ENCODE measurements at regions not wholly inside any gene's neighbourhood (a gene's known extent, or its start where the extent isn't known, plus 50 kb on each side); places are given as distances from the start of the nearest gene placed in this dataset.

DNA sequence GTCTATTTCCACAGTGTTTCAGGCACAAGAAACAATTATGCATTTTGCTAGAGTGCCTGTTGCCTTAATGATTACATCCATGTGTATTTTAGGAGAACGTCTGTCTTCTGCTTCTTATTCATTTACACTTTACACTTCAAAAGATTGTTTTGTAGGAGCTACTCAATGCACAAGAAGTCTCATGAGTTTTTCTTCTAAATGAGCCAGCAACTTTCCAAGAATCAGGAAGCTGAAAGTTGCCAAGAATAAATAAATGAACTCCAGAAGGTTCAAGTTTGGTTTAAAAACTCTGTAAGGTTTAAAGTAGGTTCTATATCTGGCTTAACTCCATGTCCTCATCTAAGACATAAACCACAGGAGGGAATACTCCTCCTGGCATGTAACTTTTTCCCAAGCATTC, 103.8 kb upstream of the ADPGK start:
- TF ChIP-seq EZH2 (IDR thresholded peaks at IDR 0.05; ENCODE audit: borderline replicate concordance, insufficient read depth, low read depth, low read length, poor library complexity, severe bottlenecking): no peak
- TF ChIP-seq, protein P1, sequence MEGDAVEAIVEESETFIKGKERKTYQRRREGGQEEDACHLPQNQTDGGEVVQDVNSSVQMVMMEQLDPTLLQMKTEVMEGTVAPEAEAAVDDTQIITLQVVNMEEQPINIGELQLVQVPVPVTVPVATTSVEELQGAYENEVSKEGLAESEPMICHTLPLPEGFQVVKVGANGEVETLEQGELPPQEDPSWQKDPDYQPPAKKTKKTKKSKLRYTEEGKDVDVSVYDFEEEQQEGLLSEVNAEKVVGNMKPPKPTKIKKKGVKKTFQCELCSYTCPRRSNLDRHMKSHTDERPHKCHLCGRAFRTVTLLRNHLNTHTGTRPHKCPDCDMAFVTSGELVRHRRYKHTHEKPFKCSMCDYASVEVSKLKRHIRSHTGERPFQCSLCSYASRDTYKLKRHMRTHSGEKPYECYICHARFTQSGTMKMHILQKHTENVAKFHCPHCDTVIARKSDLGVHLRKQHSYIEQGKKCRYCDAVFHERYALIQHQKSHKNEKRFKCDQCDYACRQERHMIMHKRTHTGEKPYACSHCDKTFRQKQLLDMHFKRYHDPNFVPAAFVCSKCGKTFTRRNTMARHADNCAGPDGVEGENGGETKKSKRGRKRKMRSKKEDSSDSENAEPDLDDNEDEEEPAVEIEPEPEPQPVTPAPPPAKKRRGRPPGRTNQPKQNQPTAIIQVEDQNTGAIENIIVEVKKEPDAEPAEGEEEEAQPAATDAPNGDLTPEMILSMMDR (IDR thresholded peaks at IDR 0.05): no peak

DNA sequence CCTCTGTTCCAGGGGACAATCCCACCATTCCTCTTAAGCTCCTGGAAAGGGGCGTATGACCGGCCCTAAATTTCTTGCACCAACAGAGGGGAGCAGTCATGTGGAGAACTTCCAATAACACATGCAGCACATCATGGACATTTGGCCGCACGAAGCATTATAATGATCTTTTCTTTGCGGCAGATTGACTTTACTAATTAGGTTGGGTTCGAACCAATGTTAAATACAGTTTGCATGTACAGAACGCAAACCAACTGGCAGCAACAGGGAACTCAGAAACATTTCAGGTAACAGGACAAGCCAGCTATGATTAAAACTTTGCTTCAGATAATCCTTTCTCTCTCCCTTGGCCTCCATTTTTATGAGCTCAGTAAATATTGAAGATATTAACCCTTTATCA, 100.8 kb upstream of the ADPGK start:
- no peak for ATAC-seq (ENCODE audit: low read depth)
- WGBS (ENCODE audit: insufficient coverage): 97% methylated on average over 7 of the region's 7 CpGs
- Histone ChIP-seq H3K27ac (ENCODE audit: low read length in 2 of 2) (no peak overlapping the region), H3K36me3 (replicated peaks in 1 of 2; ENCODE audit: control extremely low read depth in 1 of 2, control insufficient read depth in 1 of 2, extremely low read depth in 1 of 2, insufficient read depth in 2 of 2, low read length in 1 of 2) (no peaks in the 10 kb centered on the region), H3K9ac (ENCODE audit: low read length) (no peak overlapping the region), H2AFZ (ENCODE audit: insufficient read depth, low read depth, low read length, poor library complexity, severe bottlenecking) (no peak overlapping the region), H3K4me1 (ENCODE audit: control insufficient read depth in 2 of 2, insufficient read depth in 2 of 2, low read length in 2 of 2) (no peaks in the 10 kb centered on the region), H3K9me3 (ENCODE audit: control extremely low read depth in 1 of 3, control insufficient read depth in 2 of 3, insufficient read depth in 1 of 3, low read length in 2 of 3) (peaks cover 0 to 7% (median 1%) of the 10 kb centered on the region in 3 donors), H3K27me3 (replicated peaks in 1 of 4; ENCODE audit: control extremely low read depth in 1 of 4, control insufficient read depth in 3 of 4, insufficient read depth in 4 of 4, low read length in 3 of 4) (peaks cover 0 to 8% (median 0%) of the 10 kb centered on the region in 4 experiments), H3K4me3 (ENCODE audit: control extremely low read depth in 1 of 5, extremely low read depth in 1 of 5, insufficient read depth in 1 of 5, low read depth in 2 of 5, low read length in 4 of 5) (no peak overlapping the region), H3K4me2 (replicated peaks; ENCODE audit: low read depth, low read length, poor library complexity, severe bottlenecking) (no peak overlapping the region), H4K20me1 (ENCODE audit: control insufficient read depth, insufficient read depth, low read length, poor library complexity, severe bottlenecking) (no peaks in the 10 kb centered on the region), H3K79me2 (ENCODE audit: control insufficient read depth, insufficient read depth, low read length) (no peaks in the 10 kb centered on the region)
- TF ChIP-seq, protein P1 (IDR thresholded peaks at IDR 0.05): no peak
- TF ChIP-seq EZH2 (IDR thresholded peaks at IDR 0.05; ENCODE audit: borderline replicate concordance, insufficient read depth, low read depth, low read length, poor library complexity, severe bottlenecking): no peak
- POLR2A ChIA-PET: no interaction called here
- Mint-ChIP-seq H3K27ac (no peak overlapping the region), H3K9me3 (ENCODE audit: insufficient read depth) (peaks cover 7% of the 10 kb centered on the region), H3K4me1 (no peaks in the 10 kb centered on the region), H3K27me3 (peaks cover 16% of the 10 kb centered on the region), H3K4me3 (no peak overlapping the region)
- intact Hi-C loops (cut with micrococcal nuclease): no loop called here
- DNase-seq: no peak
- CTCF ChIA-PET: no interaction called here

More for the DNA sequence above, 103.8 kb upstream of the ADPGK start:
- ATAC-seq (ENCODE audit: low read depth): no peak
- H3K36me3 ChIP-seq (replicated peaks in 1 of 2; ENCODE audit: control extremely low read depth in 1 of 2, control insufficient read depth in 1 of 2, extremely low read depth in 1 of 2, insufficient read depth in 2 of 2, low read length in 1 of 2): no peaks in the 10 kb centered on the region
- H4K20me1 ChIP-seq (ENCODE audit: control insufficient read depth, insufficient read depth, low read length, poor library complexity, severe bottlenecking): no peaks in the 10 kb centered on the region
- DNase-seq: no peak
- peaks cover 5% of the 10 kb centered on the region for H3K27me3 Mint-ChIP-seq
- no peak overlapping the region for H3K4me3 ChIP-seq (ENCODE audit: control extremely low read depth in 1 of 5, extremely low read depth in 1 of 5, insufficient read depth in 1 of 5, low read depth in 2 of 5, low read length in 4 of 5)
- no peaks in the 10 kb centered on the region for H3K4me1 ChIP-seq (ENCODE audit: control insufficient read depth in 2 of 2, insufficient read depth in 2 of 2, low read length in 2 of 2)
- H3K9me3 ChIP-seq (ENCODE audit: control extremely low read depth in 1 of 3, control insufficient read depth in 2 of 3, insufficient read depth in 1 of 3, low read length in 2 of 3): peaks cover 0 to 4% (median 0%) of the 10 kb centered on the region in 3 donors
- H3K27ac ChIP-seq (ENCODE audit: low read length in 2 of 2): no peak overlapping the region
- H3K27me3 ChIP-seq (replicated peaks in 1 of 4; ENCODE audit: control extremely low read depth in 1 of 4, control insufficient read depth in 3 of 4, insufficient read depth in 4 of 4, low read length in 3 of 4): peaks cover 0 to 5% (median 0%) of the 10 kb centered on the region in 4 experiments
- H3K27ac Mint-ChIP-seq: no peak overlapping the region
- H3K79me2 ChIP-seq (ENCODE audit: control insufficient read depth, insufficient read depth, low read length): no peaks in the 10 kb centered on the region
- WGBS (ENCODE audit: insufficient coverage): no CpG with 5 or more reads among the region's 1 CpG
- intact Hi-C loops (cut with micrococcal nuclease): no loop called here
- H3K9me3 Mint-ChIP-seq (ENCODE audit: insufficient read depth): peaks cover 4% of the 10 kb centered on the region
- H3K4me1 Mint-ChIP-seq: no peaks in the 10 kb centered on the region
- H3K4me3 Mint-ChIP-seq: no peak overlapping the region
- POLR2A ChIA-PET: no interaction called here
- CTCF ChIA-PET: no interaction called here
- no peak overlapping the region for H3K4me2 ChIP-seq (replicated peaks; ENCODE audit: low read depth, low read length, poor library complexity, severe bottlenecking)
- H2AFZ ChIP-seq (ENCODE audit: insufficient read depth, low read depth, low read length, poor library complexity, severe bottlenecking): no peak overlapping the region
- no peak overlapping the region for H3K9ac ChIP-seq (ENCODE audit: low read length)

Data from B cell (primary cell).